Tibial nerve (tissue), 4 donors: ENCODE measurements at regions not wholly inside any gene's neighbourhood (a gene's known extent, or its start where the extent isn't known, plus 50 kb on each side); places are given as distances from the start of the nearest gene placed in this dataset.

Experiments used
- DNase-seq, 2 donors: peaks; one replicate each; pipeline ENCODE4 v3.0.0-alpha.2; 2019; ENCODE audit warnings: low spot score in 2 of 2
- H3K27ac ChIP-seq, 4 donors: fragments of 200-600 bp; sonication (generic) in 3 of 4; one replicate each; pipeline ENCODE4 v1.5.1; 2017 to 2019; ENCODE audit warnings: mild to moderate bottlenecking in 1 of 4
- H3K27me3 ChIP-seq, 2 donors: fragments of 200-600 bp; sonication (generic) in 1 of 2; one replicate each; pipeline versions ENCODE4 v1.5.1 to v1.6.0; 2017 to 2019
- H3K36me3 ChIP-seq, 3 donors: fragments of 200-600 bp; sonication (generic); one replicate each; pipeline ENCODE4 v1.5.1; 2018 to 2019
- H3K4me1 ChIP-seq, 4 donors: fragments of 200-600 bp; sonication (generic) in 3 of 4; one replicate each; pipeline ENCODE4 v1.5.1; 2017 to 2019
- H3K4me3 ChIP-seq, 4 donors: fragments of 200-600 bp; sonication (generic) in 3 of 4; one replicate each; pipeline ENCODE4 v1.5.1; 2017 to 2019; ENCODE audit warnings: mild to moderate bottlenecking in 1 of 4, moderate library complexity in 1 of 4
- H3K9me3 ChIP-seq, 4 donors: fragments of 200-600 bp; sonication (generic) in 3 of 4; one replicate each; pipeline ENCODE4 v1.5.1; 2017 to 2019
- CTCF ChIP-seq, 5 experiments: fragments of 200-600 bp in 3 of 5; fragments of 450-650 bp in 2 of 5; sonication (generic) in 3 of 5; IDR thresholded peaks; one replicate each; pipeline ENCODE4 v1.5.1; 2016 to 2019; ENCODE audit warnings: antibody characterized with exemption in 5 of 5, mild to moderate bottlenecking in 3 of 5, moderate library complexity in 2 of 5
- EP300 ChIP-seq, 2 donors: sonication (generic); formaldehyde crosslinking; IDR thresholded peaks; one replicate each; pipeline ENCODE4 v1.6.1; 2017; ENCODE audit warnings: antibody characterized with exemption in 2 of 2, mild to moderate bottlenecking in 1 of 2
- POLR2A ChIP-seq, 2 donors: fragments of 450-650 bp; IDR thresholded peaks; one replicate each; pipeline ENCODE4 v1.6.1; 2017; ENCODE audit warnings: antibody characterized with exemption in 2 of 2, mild to moderate bottlenecking in 2 of 2, moderate library complexity in 2 of 2
- WGBS, 2 donors: methylation state at CpG; one replicate each; pipeline ENCODE4 v1.1.5; 2018; 5-methylcytosine and 5-hydroxymethylcytosine counted together

DNA sequence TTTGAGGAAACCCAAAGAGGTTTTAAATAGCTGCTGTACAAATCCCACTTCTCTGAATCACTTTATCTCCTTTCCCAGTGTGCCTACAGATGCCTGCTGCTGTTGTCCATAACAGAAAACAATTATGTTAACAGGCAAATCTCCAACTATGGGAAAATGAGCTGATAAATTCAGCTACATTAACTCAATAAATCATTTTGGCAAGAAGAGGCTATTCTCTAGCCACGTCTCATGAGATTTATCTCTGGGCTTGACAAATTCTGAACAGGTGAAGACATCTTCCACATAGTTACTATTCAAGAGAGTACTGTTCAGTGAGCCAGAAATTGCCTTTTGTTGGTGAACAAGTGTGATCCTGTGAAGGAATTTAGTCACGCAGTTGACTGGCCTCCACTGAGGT is 327.1 kb upstream of the FMN2 start:
- H3K36me3 ChIP-seq = no peaks in the 10 kb centered on the region
- no peak overlapping the region for H3K4me3 ChIP-seq
- no peaks in the 10 kb centered on the region for H3K4me1 ChIP-seq
- no peaks in the 10 kb centered on the region for H3K27me3 ChIP-seq
- DNase-seq = no peak
- 81 to 92% methylated on average over 2 of the region's 2 CpGs for WGBS, 2 donors
- TF ChIP-seq POLR2A (IDR thresholded peaks at IDR 0.05) (no peak), EP300 (IDR thresholded peaks at IDR 0.05) (no peak), CTCF (IDR thresholded peaks at IDR 0.05) (no peak)
- no peaks in the 10 kb centered on the region for H3K9me3 ChIP-seq
- no peak overlapping the region for H3K27ac ChIP-seq

GRCh38 chr1:239765163-239765562 is 326.5 kb upstream of the FMN2 start:
- Histone ChIP-seq H3K4me3 (no peak overlapping the region), H3K36me3 (no peaks in the 10 kb centered on the region), H3K27me3 (no peaks in the 10 kb centered on the region), H3K9me3 (no peaks in the 10 kb centered on the region), H3K4me1 (no peaks in the 10 kb centered on the region), H3K27ac (no peak overlapping the region)
- no peak for DNase-seq
- 89 to 92% methylated on average over 5 of the region's 5 CpGs for WGBS, 2 donors
- no peak for TF ChIP-seq POLR2A (IDR thresholded peaks at IDR 0.05)
- TF ChIP-seq CTCF (IDR thresholded peaks at IDR 0.05) = no peak
- no peak for TF ChIP-seq EP300 (IDR thresholded peaks at IDR 0.05)

DNA sequence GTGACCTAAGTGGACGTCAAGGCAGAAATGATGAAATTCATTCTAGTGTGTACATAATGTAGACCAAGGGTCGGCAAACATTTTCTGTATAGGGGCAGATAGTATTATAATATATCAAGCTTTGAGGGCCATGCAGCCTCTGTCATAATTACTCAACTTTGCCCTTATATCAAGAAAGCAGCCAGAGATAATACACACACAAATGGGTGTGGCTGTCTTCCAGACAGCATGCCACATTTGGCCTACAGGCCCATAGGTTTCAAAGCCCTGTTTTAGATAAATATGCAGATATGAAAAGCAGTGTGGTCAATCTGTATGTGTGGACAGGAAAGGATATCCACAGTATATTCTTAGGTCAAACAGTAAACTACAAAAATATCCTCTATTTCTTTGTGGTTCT is 320.1 kb upstream of the FMN2 start:
- H3K4me1 ChIP-seq = no peaks in the 10 kb centered on the region
- no peaks in the 10 kb centered on the region for H3K27me3 ChIP-seq
- 89 to 96% methylated on average over 2 of the region's 2 CpGs for WGBS, 2 donors
- DNase-seq = no peak
- no peak overlapping the region for H3K4me3 ChIP-seq
- H3K27ac ChIP-seq = no peak overlapping the region
- TF ChIP-seq CTCF (IDR thresholded peaks at IDR 0.05) = no peak
- TF ChIP-seq EP300 (IDR thresholded peaks at IDR 0.05) = no peak
- H3K36me3 ChIP-seq = no peaks in the 10 kb centered on the region
- H3K9me3 ChIP-seq = no peaks in the 10 kb centered on the region

- H3K4me1 ChIP-seq = no peaks in the 10 kb centered on the region
- H3K27ac ChIP-seq = no peak overlapping the region
- H3K27me3 ChIP-seq = no peaks in the 10 kb centered on the region
Observed at GRCh38 chr1:239772446-239772845, 319.2 kb upstream of the FMN2 start.

GRCh38 chr1:239775466-239775865 is 316.2 kb upstream of the FMN2 start:
- no peak for DNase-seq
- Histone ChIP-seq H3K27me3 (no peaks in the 10 kb centered on the region), H3K4me1 (no peaks in the 10 kb centered on the region), H3K4me3 (no peak overlapping the region), H3K27ac (no peak overlapping the region), H3K36me3 (no peaks in the 10 kb centered on the region), H3K9me3 (no peaks in the 10 kb centered on the region)
- WGBS, 2 donors = 76 to 80% methylated on average over 6 of the region's 6 CpGs
- TF ChIP-seq CTCF (IDR thresholded peaks at IDR 0.05) (no peak), EP300 (IDR thresholded peaks at IDR 0.05) (no peak), POLR2A (IDR thresholded peaks at IDR 0.05) (no peak)

More at GRCh38 chr1:239772446-239772845, 319.2 kb upstream of the FMN2 start:
- Histone ChIP-seq H3K9me3 (no peaks in the 10 kb centered on the region), H3K36me3 (no peaks in the 10 kb centered on the region), H3K4me3 (no peak overlapping the region)
- WGBS, 2 donors = 59 to 60% methylated on average over 4 of the region's 4 CpGs
- TF ChIP-seq POLR2A (IDR thresholded peaks at IDR 0.05) = no peak
- TF ChIP-seq EP300 (IDR thresholded peaks at IDR 0.05) = no peak
- TF ChIP-seq CTCF (IDR thresholded peaks at IDR 0.05) = no peak
- no peak for DNase-seq
